Body of pancreas (tissue), 4 donors: ENCODE measurements at regions not wholly inside any gene's neighbourhood (a gene's known extent, or its start where the extent isn't known, plus 50 kb on each side); places are given as distances from the start of the nearest gene placed in this dataset. TPM values are rescaled to one million over a fixed set of nuclear protein-coding genes. Genes with fewer than 3 reads are reported as not detected.

Source experiments
- ATAC-seq: fragments of 150-250 bp; one replicate; pipeline ENCODE4 v1.9.1; 2016
- DNase-seq, 4 donors: peaks; one replicate each; pipeline ENCODE4 v3.0.0-alpha.2; 2019
- H3K27ac ChIP-seq, 4 donors: fragments of 200-600 bp; sonication (generic); 1 replicate in 3 of 4; 2 replicates in 1 of 4; pipeline versions ENCODE4 v1.5.1 to v1.6.1; 2016 to 2019; ENCODE audit warnings: mild to moderate bottlenecking in 1 of 4, mixed read lengths in 1 of 4, moderate library complexity in 1 of 4
- H3K27me3 ChIP-seq, 2 donors: fragments of 200-600 bp; sonication (generic); one replicate each; pipeline ENCODE4 v1.6.0; 2016; ENCODE audit warnings: mild to moderate bottlenecking in 1 of 2
- H3K36me3 ChIP-seq, 2 donors: fragments of 200-600 bp; sonication (generic); replicated peaks in 1 of 2; 2 replicates each; pipeline ENCODE4 v1.5.1; 2016; ENCODE audit warnings: low read depth in 2 of 2; ENCODE audit not compliant: insufficient read depth in 1 of 2
- H3K4me1 ChIP-seq: fragments of 200-600 bp; sonication (generic); one replicate; pipeline ENCODE4 v1.6.0; 2016
- H3K4me3 ChIP-seq, 2 donors: fragments of 200-600 bp; sonication (generic); 1 replicate in 1 of 2; 2 replicates in 1 of 2; pipeline ENCODE4 v1.5.1; 2016 to 2019
- H3K9me3 ChIP-seq, 3 donors: fragments of 200-600 bp; sonication (generic); 1 replicate in 2 of 3; 2 replicates in 1 of 3; pipeline ENCODE4 v1.5.1; 2016
- CTCF ChIP-seq, 7 experiments: fragments of 450-650 bp in 4 of 7; fragments of 200-600 bp in 3 of 7; sonication (generic) in 3 of 7; IDR thresholded peaks; one replicate each; pipeline ENCODE4 v1.5.1; 2016 to 2019; ENCODE audit warnings: antibody characterized with exemption in 7 of 7
- POLR2A ChIP-seq, 3 donors: fragments of 450-650 bp; IDR thresholded peaks; one replicate each; pipeline ENCODE4 v1.6.1; 2016; ENCODE audit warnings: antibody characterized with exemption in 3 of 3, mild to moderate bottlenecking in 2 of 3
- WGBS, 2 donors: methylation state at CpG; one replicate each; pipeline ENCODE4 v1.1.5; 2017; 5-methylcytosine and 5-hydroxymethylcytosine counted together
- intact Hi-C: fragments of 100-400 bp; cut with DNase I; formaldehyde crosslinking; loops from one replicate; pipeline ENCODE4 v1.15.1; 2023
- small RNA-seq: library from RNA; depleted of rRNA; stranded (forward); fragments of <200 nt; gene quantifications from one replicate; pipeline ENCODE3, GENCODE V24; 2016

- ATAC-seq = no peak
- H3K27me3 ChIP-seq = no peaks in the 10 kb centered on the region
- no peak overlapping the region for H3K27ac ChIP-seq
- intact Hi-C loops = no loop called here
- H3K36me3 ChIP-seq = no peaks in the 10 kb centered on the region
- 93 to 95% methylated on average over 2 of the region's 2 CpGs for WGBS, 2 donors
- no peak for DNase-seq
- TF ChIP-seq POLR2A (IDR thresholded peaks at IDR 0.05) = no peak
- TF ChIP-seq CTCF (IDR thresholded peaks at IDR 0.05) = no peak
- H3K4me3 ChIP-seq = no peak overlapping the region
- H3K4me1 ChIP-seq = no peaks in the 10 kb centered on the region
- H3K9me3 ChIP-seq = no peaks in the 10 kb centered on the region
These were observed 50.3 kb upstream of the DPH5 start for GRCh38 chr1:101075926-101076325.

Small RNAs in the stretch of these regions (small RNA-seq; reads per million reads assigned to genes)
- gene RF00424 = not detected
